Stimulated activated CD8-positive, alpha-beta memory T cell treated with anti-CD3 and anti-CD28 coated beads, Interleukin-15, amount 100 ng/mL, for 48 hours (primary cell): ENCODE measurements at regions not wholly inside any gene's neighbourhood (a gene's known extent, or its start where the extent isn't known, plus 50 kb on each side); places are given as distances from the start of the nearest gene placed in this dataset.
"Not testable (repeated sequence)": the region's sequence is repeated elsewhere in the genome, so short reads cannot be mapped to it uniquely, and the experiment has no call there.

Source experiments
- DNase-seq, 2 donors: peaks; one replicate each; pipeline ENCODE4 v3.0.0-alpha.2; 2020; ENCODE audit warnings: low read depth in 2 of 2

GRCh38 chr18:14189858-14190257 lies 57.6 kb upstream of the ZNF519 start:
- DNase-seq: peak in 1 of 2 donors; percentile 23

- DNase-seq: not testable (repeated sequence)
These were observed 56.6 kb upstream of the ZNF519 start for GRCh38 chr18:14188751-14189406.
